ENCODE measurements at regions not wholly inside any gene's neighbourhood (a gene's known extent, or its start where the extent isn't known, plus 50 kb on each side); places are given as distances from the start of the nearest gene placed in this dataset.

DNA sequence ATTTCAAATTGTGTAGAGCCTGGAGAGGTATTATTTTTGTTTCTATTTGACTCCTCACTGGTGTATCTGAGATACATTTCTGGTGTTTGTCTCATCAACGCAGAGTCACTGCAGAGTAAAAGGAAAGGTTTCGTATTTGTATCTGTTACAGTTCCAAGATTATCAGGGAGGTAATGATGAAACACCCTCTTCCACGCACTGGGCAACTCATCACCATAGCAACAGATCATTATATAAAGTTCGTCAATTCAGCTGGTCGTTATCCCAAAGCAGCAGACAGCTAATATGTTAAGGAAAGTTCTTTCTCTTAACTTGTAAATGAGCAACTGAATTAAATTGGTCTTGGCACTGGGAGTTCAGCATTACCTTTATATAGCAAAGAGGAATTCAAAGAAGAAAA lies 513.5 kb downstream of the MTRR start:
- no peaks in the 10 kb centered on the region for H3K27me3 ChIP-seq (ENCODE audit: low read depth, low read length)

DNA sequence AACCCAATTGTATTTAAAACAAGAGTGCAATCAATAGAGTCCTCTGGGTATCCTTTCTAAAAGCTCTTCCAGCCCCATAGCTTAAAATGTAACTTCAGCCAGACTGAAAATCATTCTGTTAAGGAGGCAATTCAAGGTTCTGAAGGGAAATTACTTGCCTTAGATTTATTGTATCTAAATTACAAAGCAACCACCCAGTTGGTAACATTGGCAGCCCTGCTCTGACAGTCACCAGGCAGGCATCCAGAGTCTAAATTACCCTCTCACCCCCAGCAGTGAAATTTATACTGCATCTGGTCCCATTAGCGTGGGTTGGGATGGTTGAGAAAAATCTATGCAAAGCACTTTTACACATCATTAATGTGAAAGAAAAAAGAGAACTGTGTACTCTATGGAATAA lies 514.7 kb downstream of the MTRR start:
- H3K4me2 ChIP-seq (ENCODE audit: low read length): no peak overlapping the region
- TF ChIP-seq EZH2phosphoT487 (IDR thresholded peaks at IDR 0.05; ENCODE audit: low read depth): no peak
- TF ChIP-seq, protein P1, sequence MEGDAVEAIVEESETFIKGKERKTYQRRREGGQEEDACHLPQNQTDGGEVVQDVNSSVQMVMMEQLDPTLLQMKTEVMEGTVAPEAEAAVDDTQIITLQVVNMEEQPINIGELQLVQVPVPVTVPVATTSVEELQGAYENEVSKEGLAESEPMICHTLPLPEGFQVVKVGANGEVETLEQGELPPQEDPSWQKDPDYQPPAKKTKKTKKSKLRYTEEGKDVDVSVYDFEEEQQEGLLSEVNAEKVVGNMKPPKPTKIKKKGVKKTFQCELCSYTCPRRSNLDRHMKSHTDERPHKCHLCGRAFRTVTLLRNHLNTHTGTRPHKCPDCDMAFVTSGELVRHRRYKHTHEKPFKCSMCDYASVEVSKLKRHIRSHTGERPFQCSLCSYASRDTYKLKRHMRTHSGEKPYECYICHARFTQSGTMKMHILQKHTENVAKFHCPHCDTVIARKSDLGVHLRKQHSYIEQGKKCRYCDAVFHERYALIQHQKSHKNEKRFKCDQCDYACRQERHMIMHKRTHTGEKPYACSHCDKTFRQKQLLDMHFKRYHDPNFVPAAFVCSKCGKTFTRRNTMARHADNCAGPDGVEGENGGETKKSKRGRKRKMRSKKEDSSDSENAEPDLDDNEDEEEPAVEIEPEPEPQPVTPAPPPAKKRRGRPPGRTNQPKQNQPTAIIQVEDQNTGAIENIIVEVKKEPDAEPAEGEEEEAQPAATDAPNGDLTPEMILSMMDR (IDR thresholded peaks at IDR 0.05; ENCODE audit: low read depth, low read length): no peak
- H3K36me3 ChIP-seq (replicated peaks; ENCODE audit: low read depth, low read length): no peaks in the 10 kb centered on the region

More for the DNA sequence above, 513.5 kb downstream of the MTRR start:
- Histone ChIP-seq H3K79me2 (ENCODE audit: low read length) (no peaks in the 10 kb centered on the region), H3K4me3 (ENCODE audit: low read length) (no peak overlapping the region), H3K4me2 (ENCODE audit: low read length) (no peak overlapping the region), H3K4me1 (ENCODE audit: low read length) (no peaks in the 10 kb centered on the region), H2AFZ (ENCODE audit: low read depth, low read length) (no peak overlapping the region), H3K27ac (ENCODE audit: low read length) (no peak overlapping the region), H4K20me1 (ENCODE audit: insufficient read depth, low read length) (no peaks in the 10 kb centered on the region), H3K9me3 (ENCODE audit: insufficient read depth, low read length) (no peaks in the 10 kb centered on the region), H3K9ac (ENCODE audit: low read length) (no peak overlapping the region), H3K36me3 (replicated peaks; ENCODE audit: low read depth, low read length) (no peaks in the 10 kb centered on the region)
- TF ChIP-seq EZH2phosphoT487 (IDR thresholded peaks at IDR 0.05; ENCODE audit: low read depth): no peak
- TF ChIP-seq, protein P1 (IDR thresholded peaks at IDR 0.05; ENCODE audit: low read depth, low read length): no peak

DNA sequence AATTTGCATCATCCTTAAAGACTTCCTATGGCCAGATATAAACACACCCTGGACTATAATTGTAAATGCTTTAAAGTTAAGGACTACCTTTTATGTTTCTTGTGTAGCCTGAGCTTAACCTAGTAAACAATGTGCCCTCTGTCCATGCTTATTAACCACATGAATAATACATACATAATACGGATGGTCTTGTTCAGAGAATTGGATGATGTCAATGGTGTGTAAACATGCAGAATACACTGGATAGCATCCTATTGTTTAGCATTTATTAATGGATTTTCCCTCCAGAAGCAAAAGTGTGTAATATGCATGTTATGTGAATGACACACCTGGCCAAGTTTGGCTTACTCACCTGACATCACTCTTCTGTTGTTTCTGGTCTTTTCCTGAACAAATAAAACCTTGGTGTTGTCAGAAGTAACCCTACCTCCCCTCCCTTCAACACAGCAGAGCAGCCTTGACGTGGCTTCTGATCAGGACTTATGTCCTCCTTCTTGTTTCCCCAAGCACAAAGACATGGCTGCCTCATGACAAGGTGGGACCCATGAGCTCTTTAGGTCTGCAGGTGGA lies 517.9 kb downstream of the MTRR start:
- Histone ChIP-seq H4K20me1 (ENCODE audit: insufficient read depth, low read length) (no peaks in the 10 kb centered on the region), H3K4me1 (ENCODE audit: low read length) (no peaks in the 10 kb centered on the region), H3K79me2 (ENCODE audit: low read length) (no peaks in the 10 kb centered on the region), H3K4me3 (ENCODE audit: low read length) (no peak overlapping the region), H3K36me3 (replicated peaks; ENCODE audit: low read depth, low read length) (no peaks in the 10 kb centered on the region), H2AFZ (ENCODE audit: low read depth, low read length) (no peak overlapping the region), H3K9me3 (ENCODE audit: insufficient read depth, low read length) (no peaks in the 10 kb centered on the region), H3K27ac (ENCODE audit: low read length) (no peak overlapping the region), H3K4me2 (ENCODE audit: low read length) (no peak overlapping the region), H3K9ac (ENCODE audit: low read length) (no peak overlapping the region), H3K27me3 (ENCODE audit: low read depth, low read length) (no peaks in the 10 kb centered on the region)
- TF ChIP-seq EZH2phosphoT487 (IDR thresholded peaks at IDR 0.05; ENCODE audit: low read depth): no peak
- TF ChIP-seq, protein P1 (IDR thresholded peaks at IDR 0.05; ENCODE audit: low read depth, low read length): no peak

More for the DNA sequence above, 514.7 kb downstream of the MTRR start:
- no peaks in the 10 kb centered on the region for H3K4me1 ChIP-seq (ENCODE audit: low read length)
- no peaks in the 10 kb centered on the region for H3K79me2 ChIP-seq (ENCODE audit: low read length)
- H3K9ac ChIP-seq (ENCODE audit: low read length): no peak overlapping the region
- H4K20me1 ChIP-seq (ENCODE audit: insufficient read depth, low read length): no peaks in the 10 kb centered on the region
- H2AFZ ChIP-seq (ENCODE audit: low read depth, low read length): no peak overlapping the region
- no peak overlapping the region for H3K27ac ChIP-seq (ENCODE audit: low read length)
- no peaks in the 10 kb centered on the region for H3K27me3 ChIP-seq (ENCODE audit: low read depth, low read length)
- no peak overlapping the region for H3K4me3 ChIP-seq (ENCODE audit: low read length)
- H3K9me3 ChIP-seq (ENCODE audit: insufficient read depth, low read length): no peaks in the 10 kb centered on the region

DNA sequence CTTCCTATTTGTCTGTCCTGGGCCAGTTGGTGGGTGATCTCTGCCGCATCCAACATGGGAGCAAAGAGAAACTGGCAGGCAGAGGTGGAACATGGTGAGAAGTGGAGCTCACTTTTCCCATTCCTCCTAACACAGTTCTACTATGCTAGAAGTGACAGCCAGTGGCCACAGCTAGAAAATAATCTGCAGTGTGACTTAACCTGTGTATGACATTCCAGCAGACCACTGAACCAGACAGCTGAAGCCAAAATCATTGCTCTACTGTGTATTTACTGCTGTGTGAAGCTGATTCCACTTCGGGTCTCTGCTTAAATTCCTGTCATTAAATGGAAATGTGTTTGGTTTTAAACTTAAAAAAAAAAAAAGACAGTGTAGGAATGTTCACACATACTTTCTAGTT lies 523.0 kb downstream of the MTRR start:
- no peaks in the 10 kb centered on the region for H3K9me3 ChIP-seq (ENCODE audit: insufficient read depth, low read length)
- H3K9ac ChIP-seq (ENCODE audit: low read length): no peak overlapping the region
- no peaks in the 10 kb centered on the region for H3K36me3 ChIP-seq (replicated peaks; ENCODE audit: low read depth, low read length)
- no peaks in the 10 kb centered on the region for H3K27me3 ChIP-seq (ENCODE audit: low read depth, low read length)
- no peak overlapping the region for H2AFZ ChIP-seq (ENCODE audit: low read depth, low read length)
- no peak overlapping the region for H3K4me3 ChIP-seq (ENCODE audit: low read length)
- no peaks in the 10 kb centered on the region for H4K20me1 ChIP-seq (ENCODE audit: insufficient read depth, low read length)
- no peak overlapping the region for H3K4me2 ChIP-seq (ENCODE audit: low read length)
- no peaks in the 10 kb centered on the region for H3K4me1 ChIP-seq (ENCODE audit: low read length)
- H3K27ac ChIP-seq (ENCODE audit: low read length): no peak overlapping the region
- H3K79me2 ChIP-seq (ENCODE audit: low read length): no peaks in the 10 kb centered on the region
- TF ChIP-seq EZH2phosphoT487 (IDR thresholded peaks at IDR 0.05; ENCODE audit: low read depth): no peak
- TF ChIP-seq, protein P1 (IDR thresholded peaks at IDR 0.05; ENCODE audit: low read depth, low read length): no peak
